ENCODE measurements at regions not wholly inside any gene's neighbourhood (a gene's known extent, or its start where the extent isn't known, plus 50 kb on each side); places are given as distances from the start of the nearest gene placed in this dataset.

GRCh38 chr2:13638181-13638580 lies 921.4 kb downstream of the TRIB2 start:
- TF ChIP-seq, protein P1, sequence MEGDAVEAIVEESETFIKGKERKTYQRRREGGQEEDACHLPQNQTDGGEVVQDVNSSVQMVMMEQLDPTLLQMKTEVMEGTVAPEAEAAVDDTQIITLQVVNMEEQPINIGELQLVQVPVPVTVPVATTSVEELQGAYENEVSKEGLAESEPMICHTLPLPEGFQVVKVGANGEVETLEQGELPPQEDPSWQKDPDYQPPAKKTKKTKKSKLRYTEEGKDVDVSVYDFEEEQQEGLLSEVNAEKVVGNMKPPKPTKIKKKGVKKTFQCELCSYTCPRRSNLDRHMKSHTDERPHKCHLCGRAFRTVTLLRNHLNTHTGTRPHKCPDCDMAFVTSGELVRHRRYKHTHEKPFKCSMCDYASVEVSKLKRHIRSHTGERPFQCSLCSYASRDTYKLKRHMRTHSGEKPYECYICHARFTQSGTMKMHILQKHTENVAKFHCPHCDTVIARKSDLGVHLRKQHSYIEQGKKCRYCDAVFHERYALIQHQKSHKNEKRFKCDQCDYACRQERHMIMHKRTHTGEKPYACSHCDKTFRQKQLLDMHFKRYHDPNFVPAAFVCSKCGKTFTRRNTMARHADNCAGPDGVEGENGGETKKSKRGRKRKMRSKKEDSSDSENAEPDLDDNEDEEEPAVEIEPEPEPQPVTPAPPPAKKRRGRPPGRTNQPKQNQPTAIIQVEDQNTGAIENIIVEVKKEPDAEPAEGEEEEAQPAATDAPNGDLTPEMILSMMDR (IDR thresholded peaks at IDR 0.05 in 4 of 5, conservative IDR thresholded peaks at IDR 0.05 in 1 of 5) = no peak
- no peak for TF ChIP-seq POLR2A (IDR thresholded peaks at IDR 0.05)

Data from gastrocnemius medialis (tissue), 4 donors.